ENCODE measurements at regions not wholly inside any gene's neighbourhood (a gene's known extent, or its start where the extent isn't known, plus 50 kb on each side); places are given as distances from the start of the nearest gene placed in this dataset.
"Not testable (repeated sequence)": the region's sequence is repeated elsewhere in the genome, so short reads cannot be mapped to it uniquely, and the experiment has no call there.

GRCh38 chr6:21337263-21337662 is 256.3 kb upstream of the SOX4 start:
- no peak for TF ChIP-seq POLR2A (IDR thresholded peaks at IDR 0.05; ENCODE audit: low read depth, low read length)
- TF ChIP-seq TAF1 (IDR thresholded peaks at IDR 0.05; ENCODE audit: borderline replicate concordance, low read depth, low read length): no peak
- TF ChIP-seq POLR2AphosphoS5 (IDR thresholded peaks at IDR 0.05; ENCODE audit: low read depth, low read length): no peak
- no peak for FAIRE-seq
- DNase-seq (ENCODE audit: insufficient read length): no peak

- TF ChIP-seq POLR2AphosphoS5 (IDR thresholded peaks at IDR 0.05; ENCODE audit: low read depth, low read length) (no peak), POLR2A (IDR thresholded peaks at IDR 0.05; ENCODE audit: low read depth, low read length) (no peak), TAF1 (IDR thresholded peaks at IDR 0.05; ENCODE audit: borderline replicate concordance, low read depth, low read length) (no peak)
- DNase-seq (ENCODE audit: insufficient read length): no peak
- FAIRE-seq: no peak
Measured at GRCh38 chr6:21340573-21340972, 253.0 kb upstream of the SOX4 start.

GRCh38 chr6:21341910-21342309 is 251.6 kb upstream of the SOX4 start:
- no peak for DNase-seq (ENCODE audit: insufficient read length)
- no peak for FAIRE-seq
- TF ChIP-seq TAF1 (IDR thresholded peaks at IDR 0.05; ENCODE audit: borderline replicate concordance, low read depth, low read length) (no peak), POLR2A (IDR thresholded peaks at IDR 0.05; ENCODE audit: low read depth, low read length) (no peak), POLR2AphosphoS5 (IDR thresholded peaks at IDR 0.05; ENCODE audit: low read depth, low read length) (no peak)

GRCh38 chr6:21342501-21342900 is 251.1 kb upstream of the SOX4 start:
- FAIRE-seq: no peak
- TF ChIP-seq TAF1 (IDR thresholded peaks at IDR 0.05; ENCODE audit: borderline replicate concordance, low read depth, low read length) (no peak), POLR2AphosphoS5 (IDR thresholded peaks at IDR 0.05; ENCODE audit: low read depth, low read length) (no peak), POLR2A (IDR thresholded peaks at IDR 0.05; ENCODE audit: low read depth, low read length) (no peak)
- DNase-seq (ENCODE audit: insufficient read length): no peak

- DNase-seq (ENCODE audit: insufficient read length); FAIRE-seq: not testable (repeated sequence)
Measured at GRCh38 chr6:21345704-21346103, 247.8 kb upstream of the SOX4 start.

- FAIRE-seq (no peak), DNase-seq (ENCODE audit: insufficient read length) (no peak)
- TF ChIP-seq POLR2A (IDR thresholded peaks at IDR 0.05; ENCODE audit: low read depth, low read length) (no peak), TAF1 (IDR thresholded peaks at IDR 0.05; ENCODE audit: borderline replicate concordance, low read depth, low read length) (no peak), POLR2AphosphoS5 (IDR thresholded peaks at IDR 0.05; ENCODE audit: low read depth, low read length) (no peak)
Measured at GRCh38 chr6:21348146-21348503, 245.4 kb upstream of the SOX4 start.

- FAIRE-seq (no peak), DNase-seq (ENCODE audit: insufficient read length) (no peak)
- TF ChIP-seq POLR2A (IDR thresholded peaks at IDR 0.05; ENCODE audit: low read depth, low read length): no peak
Measured at GRCh38 chr6:21348504-21349195, 244.9 kb upstream of the SOX4 start.

GRCh38 chr6:21349834-21350233 is 243.7 kb upstream of the SOX4 start:
- TF ChIP-seq TAF1 (IDR thresholded peaks at IDR 0.05; ENCODE audit: borderline replicate concordance, low read depth, low read length): no peak
- no peak for TF ChIP-seq POLR2AphosphoS5 (IDR thresholded peaks at IDR 0.05; ENCODE audit: low read depth, low read length)
- no peak for TF ChIP-seq POLR2A (IDR thresholded peaks at IDR 0.05; ENCODE audit: low read depth, low read length)
- FAIRE-seq: no peak
- no peak for DNase-seq (ENCODE audit: insufficient read length)

- no peak for FAIRE-seq
- TF ChIP-seq POLR2A (IDR thresholded peaks at IDR 0.05; ENCODE audit: low read depth, low read length): no peak
- no peak for TF ChIP-seq TAF1 (IDR thresholded peaks at IDR 0.05; ENCODE audit: borderline replicate concordance, low read depth, low read length)
- no peak for TF ChIP-seq POLR2AphosphoS5 (IDR thresholded peaks at IDR 0.05; ENCODE audit: low read depth, low read length)
Measured at GRCh38 chr6:21350926-21351325, 242.6 kb upstream of the SOX4 start.

GRCh38 chr6:21352131-21352530 is 241.4 kb upstream of the SOX4 start:
- DNase-seq (ENCODE audit: insufficient read length) (no peak), FAIRE-seq (no peak)
- TF ChIP-seq TAF1 (IDR thresholded peaks at IDR 0.05; ENCODE audit: borderline replicate concordance, low read depth, low read length): no peak
- no peak for TF ChIP-seq POLR2A (IDR thresholded peaks at IDR 0.05; ENCODE audit: low read depth, low read length)
- TF ChIP-seq POLR2AphosphoS5 (IDR thresholded peaks at IDR 0.05; ENCODE audit: low read depth, low read length): no peak

More at GRCh38 chr6:21350926-21351325, 242.6 kb upstream of the SOX4 start:
- no peak for DNase-seq (ENCODE audit: insufficient read length)

GRCh38 chr6:21354805-21355238 is 238.7 kb upstream of the SOX4 start:
- FAIRE-seq (no peak), DNase-seq (ENCODE audit: insufficient read length) (no peak)
- TF ChIP-seq TAF1 (IDR thresholded peaks at IDR 0.05; ENCODE audit: borderline replicate concordance, low read depth, low read length) (no peak), POLR2AphosphoS5 (IDR thresholded peaks at IDR 0.05; ENCODE audit: low read depth, low read length) (no peak), POLR2A (IDR thresholded peaks at IDR 0.05; ENCODE audit: low read depth, low read length) (no peak)

GRCh38 chr6:21355638-21356037 is 237.9 kb upstream of the SOX4 start:
- TF ChIP-seq POLR2AphosphoS5 (IDR thresholded peaks at IDR 0.05; ENCODE audit: low read depth, low read length) (no peak), POLR2A (IDR thresholded peaks at IDR 0.05; ENCODE audit: low read depth, low read length) (no peak), TAF1 (IDR thresholded peaks at IDR 0.05; ENCODE audit: borderline replicate concordance, low read depth, low read length) (no peak)
- no peak for FAIRE-seq
- DNase-seq (ENCODE audit: insufficient read length): no peak

- TF ChIP-seq POLR2A (IDR thresholded peaks at IDR 0.05; ENCODE audit: low read depth, low read length) (no peak), TAF1 (IDR thresholded peaks at IDR 0.05; ENCODE audit: borderline replicate concordance, low read depth, low read length) (no peak), POLR2AphosphoS5 (IDR thresholded peaks at IDR 0.05; ENCODE audit: low read depth, low read length) (no peak)
- DNase-seq (ENCODE audit: insufficient read length) (no peak), FAIRE-seq (no peak)
Measured at GRCh38 chr6:21357262-21357661, 236.3 kb upstream of the SOX4 start.
